ENCODE measurements at regions not wholly inside any gene's neighbourhood (a gene's known extent, or its start where the extent isn't known, plus 50 kb on each side); places are given as distances from the start of the nearest gene placed in this dataset.

- Histone ChIP-seq H3K9ac (ENCODE audit: low read depth, low read length) (no peak overlapping the region), H3K4me1 (ENCODE audit: control insufficient read depth, insufficient read depth, low read length) (no peaks in the 10 kb centered on the region), H3K27me3 (ENCODE audit: control insufficient read depth, insufficient read depth, low read length) (no peaks in the 10 kb centered on the region), H3K4me3 (ENCODE audit: low read depth, low read length) (no peak overlapping the region), H3K27ac (ENCODE audit: low read depth, low read length) (no peak overlapping the region), H3K36me3 (ENCODE audit: control insufficient read depth, insufficient read depth, low read length) (no peaks in the 10 kb centered on the region), H3K9me3 (ENCODE audit: control insufficient read depth, insufficient read depth, low read length) (no peaks in the 10 kb centered on the region)
These were observed 115.0 kb upstream of the TPRG1 start for GRCh38 chr3:189056646-189057335.

GRCh38 chr3:189057369-189057768, 114.4 kb upstream of the TPRG1 start:
- no peak overlapping the region for H3K4me3 ChIP-seq (ENCODE audit: low read depth, low read length)
- H3K36me3 ChIP-seq (ENCODE audit: control insufficient read depth, insufficient read depth, low read length), result no peaks in the 10 kb centered on the region
- no peak overlapping the region for H3K9ac ChIP-seq (ENCODE audit: low read depth, low read length)
- H3K27ac ChIP-seq (ENCODE audit: low read depth, low read length), result no peak overlapping the region
- H3K27me3 ChIP-seq (ENCODE audit: control insufficient read depth, insufficient read depth, low read length), result no peaks in the 10 kb centered on the region
- H3K4me1 ChIP-seq (ENCODE audit: control insufficient read depth, insufficient read depth, low read length), result no peaks in the 10 kb centered on the region
- H3K9me3 ChIP-seq (ENCODE audit: control insufficient read depth, insufficient read depth, low read length), result peaks cover 4% of the 10 kb centered on the region; the same call in 1 of the 2 replicates

- no peak overlapping the region for H3K9ac ChIP-seq (ENCODE audit: low read depth, low read length)
- peaks cover 4% of the 10 kb centered on the region; the same call in 1 of the 2 replicates for H3K9me3 ChIP-seq (ENCODE audit: control insufficient read depth, insufficient read depth, low read length)
- no peak overlapping the region for H3K4me3 ChIP-seq (ENCODE audit: low read depth, low read length)
- H3K27me3 ChIP-seq (ENCODE audit: control insufficient read depth, insufficient read depth, low read length), result no peaks in the 10 kb centered on the region
- no peak overlapping the region for H3K27ac ChIP-seq (ENCODE audit: low read depth, low read length)
- H3K4me1 ChIP-seq (ENCODE audit: control insufficient read depth, insufficient read depth, low read length), result no peaks in the 10 kb centered on the region
- H3K36me3 ChIP-seq (ENCODE audit: control insufficient read depth, insufficient read depth, low read length), result no peaks in the 10 kb centered on the region
These were observed 113.7 kb upstream of the TPRG1 start for GRCh38 chr3:189058071-189058470.

- H3K4me1 ChIP-seq (ENCODE audit: control insufficient read depth, insufficient read depth, low read length), result no peaks in the 10 kb centered on the region
- H3K9me3 ChIP-seq (ENCODE audit: control insufficient read depth, insufficient read depth, low read length), result no peaks in the 10 kb centered on the region
- no peak overlapping the region for H3K4me3 ChIP-seq (ENCODE audit: low read depth, low read length)
- no peak overlapping the region for H3K9ac ChIP-seq (ENCODE audit: low read depth, low read length)
- H3K27ac ChIP-seq (ENCODE audit: low read depth, low read length), result no peak overlapping the region
- no peaks in the 10 kb centered on the region for H3K36me3 ChIP-seq (ENCODE audit: control insufficient read depth, insufficient read depth, low read length)
- H3K27me3 ChIP-seq (ENCODE audit: control insufficient read depth, insufficient read depth, low read length), result no peaks in the 10 kb centered on the region
These were observed 100.8 kb upstream of the TPRG1 start for GRCh38 chr3:189070965-189071364.

- Histone ChIP-seq H3K27ac (ENCODE audit: low read depth, low read length) (no peak overlapping the region), H3K9ac (ENCODE audit: low read depth, low read length) (no peak overlapping the region), H3K9me3 (ENCODE audit: control insufficient read depth, insufficient read depth, low read length) (no peaks in the 10 kb centered on the region), H3K4me3 (ENCODE audit: low read depth, low read length) (no peak overlapping the region), H3K27me3 (ENCODE audit: control insufficient read depth, insufficient read depth, low read length) (no peaks in the 10 kb centered on the region), H3K4me1 (ENCODE audit: control insufficient read depth, insufficient read depth, low read length) (no peaks in the 10 kb centered on the region), H3K36me3 (ENCODE audit: control insufficient read depth, insufficient read depth, low read length) (no peaks in the 10 kb centered on the region)
These were observed 100.3 kb upstream of the TPRG1 start for GRCh38 chr3:189071446-189071845.

GRCh38 chr3:189076449-189076848, 95.3 kb upstream of the TPRG1 start:
- no peaks in the 10 kb centered on the region for H3K9me3 ChIP-seq (ENCODE audit: control insufficient read depth, insufficient read depth, low read length)
- H3K36me3 ChIP-seq (ENCODE audit: control insufficient read depth, insufficient read depth, low read length), result no peaks in the 10 kb centered on the region
- H3K27ac ChIP-seq (ENCODE audit: low read depth, low read length), result no peak overlapping the region
- no peak overlapping the region for H3K9ac ChIP-seq (ENCODE audit: low read depth, low read length)
- no peak overlapping the region for H3K4me3 ChIP-seq (ENCODE audit: low read depth, low read length)
- no peaks in the 10 kb centered on the region for H3K27me3 ChIP-seq (ENCODE audit: control insufficient read depth, insufficient read depth, low read length)
- H3K4me1 ChIP-seq (ENCODE audit: control insufficient read depth, insufficient read depth, low read length), result no peaks in the 10 kb centered on the region

GRCh38 chr3:189080745-189081144, 91.0 kb upstream of the TPRG1 start:
- Histone ChIP-seq H3K9ac (ENCODE audit: low read depth, low read length) (no peak overlapping the region), H3K4me3 (ENCODE audit: low read depth, low read length) (no peak overlapping the region), H3K9me3 (ENCODE audit: control insufficient read depth, insufficient read depth, low read length) (no peaks in the 10 kb centered on the region), H3K27me3 (ENCODE audit: control insufficient read depth, insufficient read depth, low read length) (no peaks in the 10 kb centered on the region), H3K36me3 (ENCODE audit: control insufficient read depth, insufficient read depth, low read length) (no peaks in the 10 kb centered on the region), H3K4me1 (ENCODE audit: control insufficient read depth, insufficient read depth, low read length) (no peaks in the 10 kb centered on the region), H3K27ac (ENCODE audit: low read depth, low read length) (no peak overlapping the region)

- no peak overlapping the region for H3K9ac ChIP-seq (ENCODE audit: low read depth, low read length)
- no peaks in the 10 kb centered on the region for H3K36me3 ChIP-seq (ENCODE audit: control insufficient read depth, insufficient read depth, low read length)
- H3K4me3 ChIP-seq (ENCODE audit: low read depth, low read length), result no peak overlapping the region
These were observed 88.9 kb upstream of the TPRG1 start for GRCh38 chr3:189082666-189083427.

GRCh38 chr3:189084620-189085019, 87.2 kb upstream of the TPRG1 start:
- Histone ChIP-seq H3K27me3 (ENCODE audit: control insufficient read depth, insufficient read depth, low read length) (no peaks in the 10 kb centered on the region), H3K9me3 (ENCODE audit: control insufficient read depth, insufficient read depth, low read length) (no peaks in the 10 kb centered on the region), H3K27ac (ENCODE audit: low read depth, low read length) (no peak overlapping the region), H3K4me3 (ENCODE audit: low read depth, low read length) (no peak overlapping the region), H3K4me1 (ENCODE audit: control insufficient read depth, insufficient read depth, low read length) (no peaks in the 10 kb centered on the region), H3K9ac (ENCODE audit: low read depth, low read length) (no peak overlapping the region), H3K36me3 (ENCODE audit: control insufficient read depth, insufficient read depth, low read length) (no peaks in the 10 kb centered on the region)

More at GRCh38 chr3:189082666-189083427, 88.9 kb upstream of the TPRG1 start:
- Histone ChIP-seq H3K27me3 (ENCODE audit: control insufficient read depth, insufficient read depth, low read length) (no peaks in the 10 kb centered on the region), H3K9me3 (ENCODE audit: control insufficient read depth, insufficient read depth, low read length) (no peaks in the 10 kb centered on the region), H3K4me1 (ENCODE audit: control insufficient read depth, insufficient read depth, low read length) (no peaks in the 10 kb centered on the region), H3K27ac (ENCODE audit: low read depth, low read length) (no peak overlapping the region)

GRCh38 chr3:189092547-189092946, 79.2 kb upstream of the TPRG1 start:
- Histone ChIP-seq H3K4me3 (ENCODE audit: low read depth, low read length) (no peak overlapping the region), H3K27me3 (ENCODE audit: control insufficient read depth, insufficient read depth, low read length) (no peaks in the 10 kb centered on the region), H3K4me1 (ENCODE audit: control insufficient read depth, insufficient read depth, low read length) (no peaks in the 10 kb centered on the region), H3K36me3 (ENCODE audit: control insufficient read depth, insufficient read depth, low read length) (no peaks in the 10 kb centered on the region), H3K9ac (ENCODE audit: low read depth, low read length) (no peak overlapping the region), H3K27ac (ENCODE audit: low read depth, low read length) (no peak overlapping the region), H3K9me3 (ENCODE audit: control insufficient read depth, insufficient read depth, low read length) (no peaks in the 10 kb centered on the region)

GRCh38 chr3:189094539-189094938, 77.2 kb upstream of the TPRG1 start:
- Histone ChIP-seq H3K4me1 (ENCODE audit: control insufficient read depth, insufficient read depth, low read length) (no peaks in the 10 kb centered on the region), H3K4me3 (ENCODE audit: low read depth, low read length) (no peak overlapping the region), H3K9ac (ENCODE audit: low read depth, low read length) (no peak overlapping the region), H3K27me3 (ENCODE audit: control insufficient read depth, insufficient read depth, low read length) (no peaks in the 10 kb centered on the region), H3K9me3 (ENCODE audit: control insufficient read depth, insufficient read depth, low read length) (no peaks in the 10 kb centered on the region), H3K27ac (ENCODE audit: low read depth, low read length) (no peak overlapping the region), H3K36me3 (ENCODE audit: control insufficient read depth, insufficient read depth, low read length) (no peaks in the 10 kb centered on the region)
